GM20000 (cell line): ENCODE measurements at regions not wholly inside any gene's neighbourhood (a gene's known extent, or its start where the extent isn't known, plus 50 kb on each side); places are given as distances from the start of the nearest gene placed in this dataset.

Experiments used
- DNase-seq: peaks from one replicate; pipeline ENCODE4 v3.0.0; 2012; ENCODE audit warnings: low spot score
- TF ChIP-seq, protein P1 (sequence below): IDR thresholded peaks from 2 replicates; pipeline ENCODE4 v1.5.1; 2012; ENCODE audit warnings: mild to moderate bottlenecking, control low read depth; ENCODE audit errors: extremely low read depth, missing control alignments

- TF ChIP-seq, protein P1, sequence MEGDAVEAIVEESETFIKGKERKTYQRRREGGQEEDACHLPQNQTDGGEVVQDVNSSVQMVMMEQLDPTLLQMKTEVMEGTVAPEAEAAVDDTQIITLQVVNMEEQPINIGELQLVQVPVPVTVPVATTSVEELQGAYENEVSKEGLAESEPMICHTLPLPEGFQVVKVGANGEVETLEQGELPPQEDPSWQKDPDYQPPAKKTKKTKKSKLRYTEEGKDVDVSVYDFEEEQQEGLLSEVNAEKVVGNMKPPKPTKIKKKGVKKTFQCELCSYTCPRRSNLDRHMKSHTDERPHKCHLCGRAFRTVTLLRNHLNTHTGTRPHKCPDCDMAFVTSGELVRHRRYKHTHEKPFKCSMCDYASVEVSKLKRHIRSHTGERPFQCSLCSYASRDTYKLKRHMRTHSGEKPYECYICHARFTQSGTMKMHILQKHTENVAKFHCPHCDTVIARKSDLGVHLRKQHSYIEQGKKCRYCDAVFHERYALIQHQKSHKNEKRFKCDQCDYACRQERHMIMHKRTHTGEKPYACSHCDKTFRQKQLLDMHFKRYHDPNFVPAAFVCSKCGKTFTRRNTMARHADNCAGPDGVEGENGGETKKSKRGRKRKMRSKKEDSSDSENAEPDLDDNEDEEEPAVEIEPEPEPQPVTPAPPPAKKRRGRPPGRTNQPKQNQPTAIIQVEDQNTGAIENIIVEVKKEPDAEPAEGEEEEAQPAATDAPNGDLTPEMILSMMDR: no peak
- DNase-seq: no peak
Measured at GRCh38 chr18:66083078-66083477, 332.3 kb downstream of the CDH7 start.

GRCh38 chr18:66078925-66079800, 328.4 kb downstream of the CDH7 start:
- DNase-seq: no peak
- TF ChIP-seq, protein P1: no peak

- TF ChIP-seq, protein P1: no peak
- no peak for DNase-seq
Measured at GRCh38 chr18:66077066-66077465, 326.3 kb downstream of the CDH7 start.

- TF ChIP-seq, protein P1: no peak
- no peak for DNase-seq
Measured at GRCh38 chr18:66066191-66066590, 315.4 kb downstream of the CDH7 start.

GRCh38 chr18:66048406-66048805, 297.6 kb downstream of the CDH7 start:
- TF ChIP-seq, protein P1: no peak
- DNase-seq: no peak

DNA sequence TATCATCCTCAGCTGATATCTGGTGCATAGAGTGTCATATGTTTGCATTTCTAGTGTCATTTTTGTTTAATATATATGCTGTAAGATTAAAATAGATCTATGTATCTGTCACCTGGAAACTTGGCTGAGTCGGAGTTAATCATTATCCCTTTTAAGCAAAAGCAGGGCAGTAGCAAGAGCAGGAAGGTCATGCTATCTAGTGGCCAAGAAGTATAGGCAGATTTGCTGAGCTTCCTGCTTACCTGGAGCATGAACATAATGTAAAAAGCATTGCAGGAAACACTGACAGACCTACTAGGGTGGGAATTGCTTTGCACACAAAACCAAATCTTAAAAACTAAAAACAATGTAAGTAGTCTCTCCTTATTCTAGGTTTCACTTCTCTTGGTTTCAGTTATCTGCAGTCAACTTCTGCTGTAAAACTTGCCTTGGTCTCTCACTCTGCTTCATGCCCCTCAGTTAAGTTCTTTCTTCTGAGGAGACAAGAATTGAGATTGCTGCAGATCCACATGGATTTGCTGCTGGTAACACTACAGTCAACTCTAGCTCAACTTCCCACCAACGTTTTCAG, 295.3 kb downstream of the CDH7 start:
- TF ChIP-seq, protein P1: no peak

GRCh38 chr18:66043009-66043408, 292.2 kb downstream of the CDH7 start:
- no peak for DNase-seq
- TF ChIP-seq, protein P1: no peak

More for the DNA sequence above, 295.3 kb downstream of the CDH7 start:
- peak; percentile 1 for DNase-seq
